K562 (cell line): ENCODE measurements at regions not wholly inside any gene's neighbourhood (a gene's known extent, or its start where the extent isn't known, plus 50 kb on each side); places are given as distances from the start of the nearest gene placed in this dataset.

Source experiments
- ATAC-seq: fragments of 200-7000 bp; cut with Tn5 transposase; 3 replicates; pipeline ENCODE4 v1.9.1; 2020; ENCODE audit warnings: moderate library complexity
- BruUV-seq: library from RNA; stranded (reverse); fragments of 400-500 nt; replicated peaks from 2 replicates; lab custom pipeline; 2021; lab: Mats Ljungman, UMichigan
- CTCF ChIA-PET: fragments of 300-600 bp; formaldehyde crosslinking; extraction: SDS; loops from one replicate; lab custom pipeline; 2021; ENCODE audit warnings: low intra/inter-chr PET ratio; lab: Yijun Ruan, JAX
- POLR2A ChIA-PET: fragments of 300-600, 350-650 bp; sonication (Branson Sonifier 250); formaldehyde crosslinking; extraction: SDS; loops from one replicate; lab custom pipeline; 2021; ENCODE audit warnings: antibody characterized with exemption, inconsistent platforms; lab: Yijun Ruan, JAX
- DNase-seq, 4 experiments: peaks; one replicate each; pipeline versions ENCODE4 v3.0.0 to v3.0.0-alpha.2; 2011 to 2018; ENCODE audit warnings: low spot score in 3 of 4, mixed read lengths in 3 of 4; ENCODE audit errors: extremely low read depth in 1 of 4
- FAIRE-seq: peaks from 2 replicates; lab custom pipeline; 2011; peaks lifted over from hg19 to GRCh38; lab: Jason Lieb, UNC
- H2AFZ ChIP-seq: 2 replicates; pipeline ENCODE4 v1.6.0; 2011; ENCODE audit warnings: low read depth, low read length, control low read depth, inconsistent platforms
- H3K27ac ChIP-seq: fragments of 200-600 bp; 3 replicates; pipeline ENCODE4 v1.8.0; 2011; ENCODE audit warnings: low read depth, mild to moderate bottlenecking, control low read depth, inconsistent platforms, low read length, moderate library complexity, mixed read lengths; ENCODE audit errors: extremely low read depth
- H3K27me3 ChIP-seq, 2 experiments: fragments of 300-600 bp in 1 of 2; 2 replicates in 1 of 2; 3 replicates in 1 of 2; pipeline versions ENCODE4 v1.6.0 to v1.8.0; 2011; ENCODE audit warnings: inconsistent platforms in 2 of 2, low read length in 2 of 2, mild to moderate bottlenecking in 1 of 2, mixed read lengths in 1 of 2, moderate library complexity in 1 of 2; ENCODE audit not compliant: control insufficient read depth in 2 of 2, insufficient read depth in 2 of 2
- H3K36me3 ChIP-seq: fragments of 300-600 bp; 3 replicates; pipeline ENCODE4 v1.8.0; 2011; ENCODE audit warnings: mild to moderate bottlenecking, low read length, inconsistent platforms; ENCODE audit not compliant: control insufficient read depth, insufficient read depth
- H3K4me1 ChIP-seq, 2 experiments: fragments of 200-600 bp in 1 of 2; replicated peaks in 1 of 2; 2 replicates in 1 of 2; 3 replicates in 1 of 2; pipeline versions ENCODE4 v1.5.1 to v1.8.0; 2011; ENCODE audit warnings: inconsistent platforms in 2 of 2, low read length in 2 of 2, mild to moderate bottlenecking in 1 of 2, mixed read lengths in 1 of 2, moderate library complexity in 1 of 2; ENCODE audit not compliant: control insufficient read depth in 2 of 2, insufficient read depth in 2 of 2
- H3K4me2 ChIP-seq: 2 replicates; pipeline ENCODE4 v1.6.1; 2011; ENCODE audit warnings: low read length, control low read depth, inconsistent platforms, mixed read lengths; ENCODE audit not compliant: insufficient read depth
- H3K4me3 ChIP-seq: fragments of 200-600 bp; sonication (generic), shearing (Covaris generic); 2 replicates; pipeline ENCODE4 v1.5.1; 2016; ENCODE audit warnings: control low read depth, inconsistent platforms
- H3K79me2 ChIP-seq: fragments of 200-600 bp; 3 replicates; pipeline ENCODE4 v1.8.0; 2011; ENCODE audit warnings: low read length, inconsistent platforms; ENCODE audit not compliant: control insufficient read depth, insufficient read depth
- H3K9ac ChIP-seq, 2 experiments: 2 replicates each; pipeline versions ENCODE4 v1.6.0 to v1.6.1; 2011; ENCODE audit warnings: low read depth in 2 of 2, low read length in 2 of 2, control low read depth in 1 of 2, inconsistent platforms in 1 of 2, mild to moderate bottlenecking in 1 of 2, mixed read lengths in 1 of 2; ENCODE audit not compliant: insufficient read depth in 1 of 2
- H3K9me1 ChIP-seq: one replicate; pipeline ENCODE4 v1.6.0; 2011; ENCODE audit warnings: inconsistent platforms, mild to moderate bottlenecking, low read length, moderate library complexity; ENCODE audit not compliant: control insufficient read depth, insufficient read depth
- H3K9me3 ChIP-seq: replicated peaks from 2 replicates; pipeline ENCODE4 v1.5.1; 2011; ENCODE audit warnings: low read depth, low read length, inconsistent platforms; ENCODE audit not compliant: control insufficient read depth, insufficient read depth
- H4K20me1 ChIP-seq: replicated peaks from 2 replicates; pipeline ENCODE4 v1.6.1; 2011; ENCODE audit warnings: low read length, inconsistent platforms, mixed read lengths; ENCODE audit not compliant: control insufficient read depth, insufficient read depth
- E2F3 ChIP-seq: fragments of 250-450 bp; sonication (Bioruptor Pico); IDR thresholded peaks from 2 replicates; pipeline ENCODE4 v1.4.0; 2020; ENCODE audit warnings: mild to moderate bottlenecking
- HINFP ChIP-seq: fragments of 450-650 bp; conservative IDR thresholded peaks from 2 replicates; pipeline ENCODE4 v1.6.1; 2016; ENCODE audit warnings: missing genetic modification characterization, low read depth, mild to moderate bottlenecking, control low read depth, missing compliant biosample characterization
- POLR2AphosphoS5 ChIP-seq: IDR thresholded peaks from 2 replicates; pipeline ENCODE4 v1.6.1; 2011; ENCODE audit warnings: mild to moderate bottlenecking, low read depth, low read length, moderate library complexity; ENCODE audit not compliant: control insufficient read depth, insufficient read depth
- RBM34 ChIP-seq: fragments of 200-400 bp; formaldehyde crosslinking; IDR thresholded peaks from 2 replicates; pipeline ENCODE4 v1.6.1; 2018; ENCODE audit warnings: low read length, borderline replicate concordance; ENCODE audit not compliant: insufficient read depth
- ZNF445 ChIP-seq: fragments of 250-450 bp; sonication (Bioruptor Pico); IDR thresholded peaks from 2 replicates; pipeline ENCODE4 v1.4.0; 2020; ENCODE audit warnings: low read depth, mild to moderate bottlenecking, moderate library complexity
- WGBS: fragments of 100-300 bp; shearing (Covaris generic); methylation state at CpG from one replicate; pipeline ENCODE4 v1.1.6; 2016; ENCODE audit warnings: low coverage, mixed read lengths; ENCODE audit not compliant: insufficient coverage; ENCODE audit errors: missing lambda C conversion rate; 5-methylcytosine and 5-hydroxymethylcytosine counted together
- in situ Hi-C: fragments of 300-500 bp; cut with MboI; formaldehyde crosslinking; loops from 4 replicates; pipeline ENCODE4 v1.15.0; 2018; ENCODE audit warnings: inconsistent platforms, mixed read lengths
- intact Hi-C: fragments of 100-400 bp; cut with micrococcal nuclease; formaldehyde crosslinking; loops from 2 replicates; pipeline ENCODE4 v1.14.2; 2022
- TF ChIP-seq, protein P1 (sequence below): fragments of 450-650 bp; IDR thresholded peaks from one replicate; pipeline ENCODE4 v1.6.1; 2018; ENCODE audit warnings: mild to moderate bottlenecking, moderate library complexity; ENCODE audit not compliant: partially characterized antibody
- TF ChIP-seq, protein P2 (sequence below): fragments of 250-450 bp; sonication (Bioruptor Pico); IDR thresholded peaks from 2 replicates; pipeline ENCODE4 v1.8.0; 2022; ENCODE audit warnings: inconsistent platforms, mild to moderate bottlenecking, moderate library complexity, borderline replicate concordance

GRCh38 chr6:91305755-91306154 is 718.9 kb upstream of the MAP3K7 start (continued):
- TF ChIP-seq, protein P1, sequence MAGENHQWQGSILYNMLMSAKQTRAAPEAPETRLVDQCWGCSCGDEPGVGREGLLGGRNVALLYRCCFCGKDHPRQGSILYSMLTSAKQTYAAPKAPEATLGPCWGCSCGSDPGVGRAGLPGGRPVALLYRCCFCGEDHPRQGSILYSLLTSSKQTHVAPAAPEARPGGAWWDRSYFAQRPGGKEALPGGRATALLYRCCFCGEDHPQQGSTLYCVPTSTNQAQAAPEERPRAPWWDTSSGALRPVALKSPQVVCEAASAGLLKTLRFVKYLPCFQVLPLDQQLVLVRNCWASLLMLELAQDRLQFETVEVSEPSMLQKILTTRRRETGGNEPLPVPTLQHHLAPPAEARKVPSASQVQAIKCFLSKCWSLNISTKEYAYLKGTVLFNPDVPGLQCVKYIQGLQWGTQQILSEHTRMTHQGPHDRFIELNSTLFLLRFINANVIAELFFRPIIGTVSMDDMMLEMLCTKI, result no peak
- TF ChIP-seq HINFP (tag) (no peak), E2F3 (CRISPR knock-in tag) (no peak)
- TF ChIP-seq, protein P2, sequence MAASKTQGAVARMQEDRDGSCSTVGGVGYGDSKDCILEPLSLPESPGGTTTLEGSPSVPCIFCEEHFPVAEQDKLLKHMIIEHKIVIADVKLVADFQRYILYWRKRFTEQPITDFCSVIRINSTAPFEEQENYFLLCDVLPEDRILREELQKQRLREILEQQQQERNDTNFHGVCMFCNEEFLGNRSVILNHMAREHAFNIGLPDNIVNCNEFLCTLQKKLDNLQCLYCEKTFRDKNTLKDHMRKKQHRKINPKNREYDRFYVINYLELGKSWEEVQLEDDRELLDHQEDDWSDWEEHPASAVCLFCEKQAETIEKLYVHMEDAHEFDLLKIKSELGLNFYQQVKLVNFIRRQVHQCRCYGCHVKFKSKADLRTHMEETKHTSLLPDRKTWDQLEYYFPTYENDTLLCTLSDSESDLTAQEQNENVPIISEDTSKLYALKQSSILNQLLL (CRISPR knock-in tag), result no peak

GRCh38 chr6:91304521-91304920 is 717.6 kb upstream of the MAP3K7 start:
- in situ Hi-C loops, result no loop called here
- Histone ChIP-seq H3K9ac (no peak overlapping the region), H2AFZ (no peak overlapping the region), H3K4me2 (no peak overlapping the region), H3K27me3 (no peaks in the 10 kb centered on the region), H4K20me1 (no peaks in the 10 kb centered on the region), H3K4me1 (no peaks in the 10 kb centered on the region), H3K79me2 (no peaks in the 10 kb centered on the region), H3K9me3 (no peaks in the 10 kb centered on the region), H3K4me3 (no peak overlapping the region), H3K27ac (no peak overlapping the region), H3K9me1 (no peaks in the 10 kb centered on the region), H3K36me3 (no peaks in the 10 kb centered on the region)
- FAIRE-seq, result no peak
- WGBS, result 0% methylated on average over 3 of the region's 3 CpGs
- no peak for ATAC-seq
- intact Hi-C loops, result no loop called here
- ChIA-PET POLR2A (interaction anchor here (0.6 kb wide), 1 partner anchor 21 kb away, joined by 4 read pairs; no protein-coding TSS in a partner anchor), CTCF (no interaction called here)
- BruUV-seq, result no TSS peak
- DNase-seq, result no peak
- TF ChIP-seq RBM34, result no peak
- no peak for TF ChIP-seq ZNF445 (CRISPR knock-in tag)
- no peak for TF ChIP-seq POLR2AphosphoS5
